ENCODE measurements at regions not wholly inside any gene's neighbourhood (a gene's known extent, or its start where the extent isn't known, plus 50 kb on each side); places are given as distances from the start of the nearest gene placed in this dataset.

DNA sequence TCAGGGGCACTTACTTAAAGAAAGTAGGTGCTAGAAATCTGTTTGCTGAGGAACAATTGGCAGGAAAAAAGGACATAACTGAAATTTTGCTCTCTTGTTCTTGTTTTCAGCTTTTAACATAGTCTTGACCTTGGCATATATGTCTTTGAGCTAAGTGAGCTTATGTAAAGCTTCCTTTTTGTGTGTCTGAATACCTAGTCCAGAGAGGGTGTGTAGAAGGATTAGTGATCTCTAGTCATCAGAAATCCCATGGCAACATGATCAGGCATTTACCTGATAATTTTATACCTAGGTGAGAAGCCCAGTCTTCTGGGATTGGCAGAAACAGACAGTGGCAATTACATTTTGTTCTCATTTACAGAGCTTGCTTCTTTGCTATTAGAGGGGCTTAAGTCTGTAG is 166.1 kb downstream of the SNAPC1 start:
- no peaks in the 10 kb centered on the region for H3K27me3 ChIP-seq (ENCODE audit: low read length)
- H3K9me3 ChIP-seq (ENCODE audit: insufficient read depth, low read length): no peaks in the 10 kb centered on the region
- no peaks in the 10 kb centered on the region for H3K9me2 ChIP-seq (replicated peaks; ENCODE audit: insufficient read depth, low read length)
- H4K20me1 ChIP-seq (ENCODE audit: low read depth, low read length): no peaks in the 10 kb centered on the region
- H3K79me2 ChIP-seq (ENCODE audit: insufficient read depth, low read length): no peaks in the 10 kb centered on the region
- no peaks in the 10 kb centered on the region for H3F3A ChIP-seq (ENCODE audit: insufficient read depth)
- H3K4me2 ChIP-seq (ENCODE audit: low read depth, low read length, poor library complexity, severe bottlenecking): no peak overlapping the region
- H3K9ac ChIP-seq (ENCODE audit: low read length): no peak overlapping the region
- H3K27ac ChIP-seq (ENCODE audit: low read depth, low read length): no peak overlapping the region
- no peaks in the 10 kb centered on the region for H3K36me3 ChIP-seq (ENCODE audit: low read length)
- TF ChIP-seq EZH2phosphoT487 (conservative IDR thresholded peaks at IDR 0.05; ENCODE audit: low read length): no peak
- TF ChIP-seq, protein P1, sequence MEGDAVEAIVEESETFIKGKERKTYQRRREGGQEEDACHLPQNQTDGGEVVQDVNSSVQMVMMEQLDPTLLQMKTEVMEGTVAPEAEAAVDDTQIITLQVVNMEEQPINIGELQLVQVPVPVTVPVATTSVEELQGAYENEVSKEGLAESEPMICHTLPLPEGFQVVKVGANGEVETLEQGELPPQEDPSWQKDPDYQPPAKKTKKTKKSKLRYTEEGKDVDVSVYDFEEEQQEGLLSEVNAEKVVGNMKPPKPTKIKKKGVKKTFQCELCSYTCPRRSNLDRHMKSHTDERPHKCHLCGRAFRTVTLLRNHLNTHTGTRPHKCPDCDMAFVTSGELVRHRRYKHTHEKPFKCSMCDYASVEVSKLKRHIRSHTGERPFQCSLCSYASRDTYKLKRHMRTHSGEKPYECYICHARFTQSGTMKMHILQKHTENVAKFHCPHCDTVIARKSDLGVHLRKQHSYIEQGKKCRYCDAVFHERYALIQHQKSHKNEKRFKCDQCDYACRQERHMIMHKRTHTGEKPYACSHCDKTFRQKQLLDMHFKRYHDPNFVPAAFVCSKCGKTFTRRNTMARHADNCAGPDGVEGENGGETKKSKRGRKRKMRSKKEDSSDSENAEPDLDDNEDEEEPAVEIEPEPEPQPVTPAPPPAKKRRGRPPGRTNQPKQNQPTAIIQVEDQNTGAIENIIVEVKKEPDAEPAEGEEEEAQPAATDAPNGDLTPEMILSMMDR (IDR thresholded peaks at IDR 0.05; ENCODE audit: insufficient read depth, low read length, poor library complexity, severe bottlenecking): no peak
- no peak overlapping the region for H3K4me3 ChIP-seq (ENCODE audit: insufficient read depth, low read length, poor library complexity, severe bottlenecking)
- no peak overlapping the region for H2AFZ ChIP-seq (ENCODE audit: low read depth, low read length, severe bottlenecking)

DNA sequence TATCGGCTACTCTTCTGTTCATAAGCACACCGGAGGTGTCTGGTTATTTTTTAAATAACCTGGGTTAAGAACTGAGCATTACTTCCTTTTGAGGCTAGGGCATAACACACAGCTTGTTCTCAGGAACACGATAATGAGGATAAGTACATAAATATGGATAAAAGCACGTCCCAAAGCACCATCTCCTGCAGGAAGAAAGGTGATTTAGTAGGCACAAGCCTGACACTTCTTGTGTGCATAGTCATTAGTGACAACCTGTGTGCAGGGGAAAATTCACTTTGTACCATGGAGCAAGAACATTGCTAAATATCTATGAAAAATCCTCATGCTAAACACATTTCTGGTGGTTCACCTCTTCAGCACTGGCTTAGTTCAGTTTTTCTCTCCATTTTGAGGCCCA is 166.5 kb downstream of the SNAPC1 start:
- TF ChIP-seq EZH2phosphoT487 (conservative IDR thresholded peaks at IDR 0.05; ENCODE audit: low read length): no peak
- TF ChIP-seq, protein P1 (IDR thresholded peaks at IDR 0.05; ENCODE audit: insufficient read depth, low read length, poor library complexity, severe bottlenecking): no peak
- no peaks in the 10 kb centered on the region for H3K27me3 ChIP-seq (ENCODE audit: low read length)
- H3K9me2 ChIP-seq (replicated peaks; ENCODE audit: insufficient read depth, low read length): no peaks in the 10 kb centered on the region
- H3K27ac ChIP-seq (ENCODE audit: low read depth, low read length): no peak overlapping the region
- H3K9me3 ChIP-seq (ENCODE audit: insufficient read depth, low read length): no peaks in the 10 kb centered on the region
- no peak overlapping the region for H2AFZ ChIP-seq (ENCODE audit: low read depth, low read length, severe bottlenecking)
- H3K4me2 ChIP-seq (ENCODE audit: low read depth, low read length, poor library complexity, severe bottlenecking): no peak overlapping the region
- no peaks in the 10 kb centered on the region for H3K36me3 ChIP-seq (ENCODE audit: low read length)
- no peaks in the 10 kb centered on the region for H4K20me1 ChIP-seq (ENCODE audit: low read depth, low read length)
- no peaks in the 10 kb centered on the region for H3K79me2 ChIP-seq (ENCODE audit: insufficient read depth, low read length)
- H3K4me3 ChIP-seq (ENCODE audit: insufficient read depth, low read length, poor library complexity, severe bottlenecking): no peak overlapping the region
- H3K9ac ChIP-seq (ENCODE audit: low read length): no peak overlapping the region
- H3F3A ChIP-seq (ENCODE audit: insufficient read depth): no peaks in the 10 kb centered on the region

DNA sequence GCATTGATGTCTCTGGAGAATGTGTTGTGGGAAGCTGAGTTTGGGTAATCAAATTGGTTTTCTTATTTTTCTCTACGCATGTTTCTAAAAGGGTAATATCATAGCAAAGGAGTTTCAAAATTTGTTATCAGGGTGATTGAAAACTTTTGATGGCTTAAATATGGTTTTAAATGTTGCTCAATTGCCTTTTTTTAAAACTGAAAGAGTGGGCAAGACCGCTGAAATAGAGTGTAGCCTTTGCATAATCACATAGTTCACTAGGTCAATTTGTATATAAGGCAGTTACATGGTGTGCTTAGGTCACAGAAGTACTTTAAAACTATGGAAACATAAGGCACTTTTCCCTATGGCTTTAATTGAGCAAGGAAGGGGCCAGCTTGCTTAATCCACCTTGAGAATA is 167.4 kb downstream of the SNAPC1 start:
- no peak overlapping the region for H3K27ac ChIP-seq (ENCODE audit: low read depth, low read length)
- H4K20me1 ChIP-seq (ENCODE audit: low read depth, low read length): no peaks in the 10 kb centered on the region
- H3K9me2 ChIP-seq (replicated peaks; ENCODE audit: insufficient read depth, low read length): no peaks in the 10 kb centered on the region
- no peaks in the 10 kb centered on the region for H3K36me3 ChIP-seq (ENCODE audit: low read length)
- no peaks in the 10 kb centered on the region for H3K27me3 ChIP-seq (ENCODE audit: low read length)
- H3F3A ChIP-seq (ENCODE audit: insufficient read depth): no peaks in the 10 kb centered on the region
- no peak overlapping the region for H3K4me2 ChIP-seq (ENCODE audit: low read depth, low read length, poor library complexity, severe bottlenecking)
- no peak overlapping the region for H2AFZ ChIP-seq (ENCODE audit: low read depth, low read length, severe bottlenecking)
- H3K9me3 ChIP-seq (ENCODE audit: insufficient read depth, low read length): no peaks in the 10 kb centered on the region
- H3K79me2 ChIP-seq (ENCODE audit: insufficient read depth, low read length): no peaks in the 10 kb centered on the region
- no peak overlapping the region for H3K4me3 ChIP-seq (ENCODE audit: insufficient read depth, low read length, poor library complexity, severe bottlenecking)
- TF ChIP-seq EZH2phosphoT487 (conservative IDR thresholded peaks at IDR 0.05; ENCODE audit: low read length): no peak
- TF ChIP-seq, protein P1 (IDR thresholded peaks at IDR 0.05; ENCODE audit: insufficient read depth, low read length, poor library complexity, severe bottlenecking): no peak
- no peak overlapping the region for H3K9ac ChIP-seq (ENCODE audit: low read length)

Data from SU-DHL-6 (cell line).